GM13977 (cell line): ENCODE measurements at regions not wholly inside any gene's neighbourhood (a gene's known extent, or its start where the extent isn't known, plus 50 kb on each side); places are given as distances from the start of the nearest gene placed in this dataset.

Experiments used
- DNase-seq: peaks from one replicate; pipeline ENCODE4 v3.0.0; 2012; ENCODE audit warnings: low spot score
- CTCF ChIP-seq: IDR thresholded peaks from 2 replicates; pipeline ENCODE4 v1.5.1; 2012; ENCODE audit warnings: mild to moderate bottlenecking, control low read depth; ENCODE audit not compliant: insufficient read depth; ENCODE audit errors: extremely low read depth, missing control alignments
- in situ Hi-C: fragments of 300-500 bp; cut with MboI; formaldehyde crosslinking; loops from one replicate; pipeline ENCODE4 v1.12.0; 2022; ENCODE audit warnings: low sequenced_read_pairs, low pct_unique_long_range_greater_than_20kb, mixed read lengths, inconsistent platforms; ENCODE audit not compliant: unreplicated experiment

- in situ Hi-C loops: no loop called here
- TF ChIP-seq CTCF: no peak
- DNase-seq: no peak
Observed at GRCh38 chr2:12211326-12212175, 465.1 kb downstream of the LPIN1 start.

- DNase-seq: no peak
- TF ChIP-seq CTCF: no peak
- in situ Hi-C loops: no loop called here
Observed at GRCh38 chr2:12212841-12213597, 466.6 kb downstream of the LPIN1 start.

- in situ Hi-C loops: no loop called here
- no peak for TF ChIP-seq CTCF
- DNase-seq: no peak
Observed at GRCh38 chr2:12217175-12217574, 470.7 kb downstream of the LPIN1 start.

- in situ Hi-C loops: no loop called here
- no peak for DNase-seq
- no peak for TF ChIP-seq CTCF
Observed at GRCh38 chr2:12219761-12220160, 473.3 kb downstream of the LPIN1 start.

- DNase-seq: no peak
- in situ Hi-C loops: no loop called here
- no peak for TF ChIP-seq CTCF
Observed at GRCh38 chr2:12221584-12221983, 475.2 kb downstream of the LPIN1 start.

GRCh38 chr2:12222554-12222953 is 476.1 kb downstream of the LPIN1 start:
- no peak for TF ChIP-seq CTCF
- in situ Hi-C loops: no loop called here
- no peak for DNase-seq
